CD14-positive monocyte (primary cell): ENCODE measurements at regions not wholly inside any gene's neighbourhood (a gene's known extent, or its start where the extent isn't known, plus 50 kb on each side); places are given as distances from the start of the nearest gene placed in this dataset.

Experiments used
- DNase-seq, 3 donors: peaks; one replicate each; pipeline ENCODE4 v3.0.0-alpha.2; 2011 to 2022
- H2AFZ ChIP-seq: 2 replicates; pipeline ENCODE4 v1.6.0; 2012; ENCODE audit warnings: mild to moderate bottlenecking, low read depth, low read length, inconsistent platforms; ENCODE audit not compliant: insufficient read depth, poor library complexity, severe bottlenecking
- H3K27ac ChIP-seq, 2 donors: 1 replicate in 1 of 2; 2 replicates in 1 of 2; pipeline ENCODE4 v1.5.1; 2012 to 2013; ENCODE audit warnings: low read length in 2 of 2, control low read depth in 1 of 2, inconsistent platforms in 1 of 2, low read depth in 1 of 2, mild to moderate bottlenecking in 1 of 2
- H3K27me3 ChIP-seq, 2 donors: one replicate each; pipeline versions ENCODE4 v1.6.0 to v1.6.1; 2011 to 2013; ENCODE audit warnings: low read length in 2 of 2; ENCODE audit not compliant: control insufficient read depth in 2 of 2, insufficient read depth in 2 of 2
- H3K36me3 ChIP-seq, 2 donors: replicated peaks in 1 of 2; 1 replicate in 1 of 2; 2 replicates in 1 of 2; pipeline versions ENCODE4 v1.5.1 to v1.6.1; 2012 to 2013; ENCODE audit warnings: low read length in 2 of 2, control low read depth in 1 of 2, inconsistent platforms in 1 of 2, mild to moderate bottlenecking in 1 of 2; ENCODE audit not compliant: insufficient read depth in 2 of 2, control insufficient read depth in 1 of 2
- H3K4me1 ChIP-seq, 2 donors: 1 replicate in 1 of 2; 2 replicates in 1 of 2; pipeline versions ENCODE4 v1.5.1 to v1.6.1; 2012 to 2013; ENCODE audit warnings: low read length in 2 of 2, control low read depth in 1 of 2, inconsistent platforms in 1 of 2, mild to moderate bottlenecking in 1 of 2, moderate library complexity in 1 of 2; ENCODE audit not compliant: insufficient read depth in 2 of 2, control insufficient read depth in 1 of 2
- H3K4me2 ChIP-seq: replicated peaks from 2 replicates; pipeline ENCODE3; 2012; ENCODE audit warnings: low read length, moderate library complexity, mild to moderate bottlenecking; ENCODE audit not compliant: poor library complexity, severe bottlenecking; ENCODE audit errors: extremely low read depth
- H3K4me3 ChIP-seq, 3 experiments: fragments of 200-600 bp in 1 of 3; sonication (generic) in 1 of 3; replicated peaks in 1 of 3; 1 replicate in 2 of 3; 2 replicates in 1 of 3; pipeline ENCODE4 v1.5.1; 2011 to 2013; ENCODE audit warnings: low read length in 3 of 3, mild to moderate bottlenecking in 3 of 3, control low read depth in 2 of 3, low read depth in 2 of 3, inconsistent platforms in 1 of 3, moderate library complexity in 1 of 3
- H3K79me2 ChIP-seq: 2 replicates; pipeline ENCODE4 v1.6.0; 2012; ENCODE audit warnings: mild to moderate bottlenecking, control low read depth, inconsistent platforms, low read length, moderate library complexity; ENCODE audit not compliant: insufficient read depth
- H3K9ac ChIP-seq: 2 replicates; pipeline ENCODE4 v1.6.0; 2017; ENCODE audit warnings: low read length, mild to moderate bottlenecking; ENCODE audit not compliant: insufficient read depth, poor library complexity, severe bottlenecking
- H3K9me3 ChIP-seq, 2 donors: replicated peaks in 1 of 2; 1 replicate in 1 of 2; 2 replicates in 1 of 2; pipeline versions ENCODE4 v1.5.1 to v1.6.1; 2012 to 2013; ENCODE audit warnings: low read length in 2 of 2, control low read depth in 1 of 2; ENCODE audit not compliant: control insufficient read depth in 1 of 2, insufficient read depth in 1 of 2
- H4K20me1 ChIP-seq: 2 replicates; pipeline ENCODE4 v1.6.0; 2012; ENCODE audit warnings: mild to moderate bottlenecking, low read length, control low read depth, moderate library complexity; ENCODE audit not compliant: insufficient read depth
- H3K27ac Mint-ChIP-seq, 7 donors: one replicate each; pipeline ENCODE4 v1.8.0; 2020; ENCODE audit warnings: mild to moderate bottlenecking in 7 of 7, mixed read lengths in 7 of 7, moderate library complexity in 6 of 7, inconsistent platforms in 2 of 7
- H3K27me3 Mint-ChIP-seq, 3 donors: one replicate each; pipeline ENCODE4 v1.8.0; 2021 to 2022; ENCODE audit warnings: low read depth in 3 of 3, mild to moderate bottlenecking in 3 of 3, mixed read lengths in 3 of 3, moderate library complexity in 3 of 3, inconsistent platforms in 1 of 3
- H3K36me3 Mint-ChIP-seq, 2 donors: one replicate each; pipeline ENCODE4 v1.8.0; 2020; ENCODE audit warnings: mixed read lengths in 2 of 2, inconsistent platforms in 1 of 2, mild to moderate bottlenecking in 1 of 2
- H3K4me1 Mint-ChIP-seq: one replicate; pipeline ENCODE4 v1.8.0; 2020; ENCODE audit warnings: mild to moderate bottlenecking, mixed read lengths
- H3K4me3 Mint-ChIP-seq, 2 donors: one replicate each; pipeline ENCODE4 v1.8.0; 2020; ENCODE audit warnings: mild to moderate bottlenecking in 2 of 2, mixed read lengths in 2 of 2, moderate library complexity in 1 of 2
- H3K9me3 Mint-ChIP-seq, 7 donors: one replicate each; pipeline ENCODE4 v1.8.0; 2020 to 2022; ENCODE audit warnings: mixed read lengths in 7 of 7, mild to moderate bottlenecking in 6 of 7, moderate library complexity in 6 of 7, inconsistent platforms in 2 of 7
- WGBS: methylation state at CpG from one replicate; pipeline ENCODE4 v1.1.5; 2013; ENCODE audit warnings: missing lambda C conversion rate; ENCODE audit not compliant: insufficient coverage; 5-methylcytosine and 5-hydroxymethylcytosine counted together
- intact Hi-C, 2 donors: fragments of 100-400 bp; cut with micrococcal nuclease; formaldehyde crosslinking; loops; one replicate each; pipeline versions ENCODE4 v1.15.0 to v1.15.1; 2023
- TF ChIP-seq, protein P1 (sequence below): fragments of 200-600 bp; IDR thresholded peaks from one replicate; pipeline ENCODE4 v1.8.0; 2022; ENCODE audit warnings: antibody characterized with exemption, mild to moderate bottlenecking

GRCh38 chr7:119172043-119172442 is 947.5 kb downstream of the ANKRD7 start:
- WGBS: 75% methylated on average over 2 of the region's 5 CpGs
- TF ChIP-seq, protein P1, sequence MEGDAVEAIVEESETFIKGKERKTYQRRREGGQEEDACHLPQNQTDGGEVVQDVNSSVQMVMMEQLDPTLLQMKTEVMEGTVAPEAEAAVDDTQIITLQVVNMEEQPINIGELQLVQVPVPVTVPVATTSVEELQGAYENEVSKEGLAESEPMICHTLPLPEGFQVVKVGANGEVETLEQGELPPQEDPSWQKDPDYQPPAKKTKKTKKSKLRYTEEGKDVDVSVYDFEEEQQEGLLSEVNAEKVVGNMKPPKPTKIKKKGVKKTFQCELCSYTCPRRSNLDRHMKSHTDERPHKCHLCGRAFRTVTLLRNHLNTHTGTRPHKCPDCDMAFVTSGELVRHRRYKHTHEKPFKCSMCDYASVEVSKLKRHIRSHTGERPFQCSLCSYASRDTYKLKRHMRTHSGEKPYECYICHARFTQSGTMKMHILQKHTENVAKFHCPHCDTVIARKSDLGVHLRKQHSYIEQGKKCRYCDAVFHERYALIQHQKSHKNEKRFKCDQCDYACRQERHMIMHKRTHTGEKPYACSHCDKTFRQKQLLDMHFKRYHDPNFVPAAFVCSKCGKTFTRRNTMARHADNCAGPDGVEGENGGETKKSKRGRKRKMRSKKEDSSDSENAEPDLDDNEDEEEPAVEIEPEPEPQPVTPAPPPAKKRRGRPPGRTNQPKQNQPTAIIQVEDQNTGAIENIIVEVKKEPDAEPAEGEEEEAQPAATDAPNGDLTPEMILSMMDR: no peak

DNA sequence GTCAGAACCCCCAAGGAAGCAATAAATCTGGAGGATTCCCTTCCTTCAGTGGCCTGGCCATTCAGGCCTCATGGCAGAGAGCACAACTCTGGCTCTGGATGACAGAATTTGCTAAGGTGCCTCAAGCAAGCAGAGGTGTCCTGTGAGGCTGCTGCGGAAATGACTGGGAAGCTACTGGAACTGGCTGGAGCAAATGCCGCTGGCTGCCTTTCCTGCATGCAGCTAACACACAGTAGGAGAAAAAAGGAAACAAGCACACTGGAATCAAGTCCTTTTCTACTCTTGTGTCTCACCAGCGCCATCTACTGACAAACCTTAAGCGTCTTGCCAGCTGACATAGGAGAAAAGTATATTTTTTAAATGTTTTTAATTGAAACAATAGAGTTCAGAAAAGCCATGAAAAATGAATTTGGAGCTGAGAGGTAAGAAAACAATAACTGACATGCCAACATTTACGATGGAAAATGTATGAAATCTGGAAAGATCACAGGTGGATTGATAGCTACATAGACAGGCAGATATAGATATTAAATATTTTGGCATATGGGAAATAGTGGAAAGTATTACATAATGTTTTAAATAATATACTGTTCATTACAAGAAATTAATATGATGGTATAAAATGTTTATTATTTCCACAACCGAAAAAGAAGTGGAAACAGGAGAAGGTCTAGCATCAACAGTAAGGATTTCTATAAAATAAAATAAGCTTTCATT is 951.6 kb downstream of the ANKRD7 start:
- Mint-ChIP-seq H3K4me1 (no peaks in the 10 kb centered on the region), H3K36me3 (no peaks in the 10 kb centered on the region), H3K27ac (no peak overlapping the region), H3K27me3 (peaks cover 0 to 2% (median 0%) of the 10 kb centered on the region in 3 donors), H3K4me3 (peak overlapping the region in 1 of 2 donors; percentile 17), H3K9me3 (no peaks in the 10 kb centered on the region)
- Histone ChIP-seq H2AFZ (no peak overlapping the region), H3K27ac (no peak overlapping the region), H3K4me1 (no peaks in the 10 kb centered on the region), H3K4me3 (no peak overlapping the region), H3K9me3 (no peaks in the 10 kb centered on the region), H3K79me2 (no peaks in the 10 kb centered on the region), H4K20me1 (no peaks in the 10 kb centered on the region), H3K9ac (no peak overlapping the region), H3K36me3 (no peaks in the 10 kb centered on the region), H3K27me3 (no peaks in the 10 kb centered on the region), H3K4me2 (no peak overlapping the region)
- TF ChIP-seq, protein P1: peak; percentile 71
- intact Hi-C loops: loop anchor here in 1 of 2 donors (10.0 kb wide), 1 partner anchor 921 kb away; no protein-coding TSS in a partner anchor
- 0% methylated on average over 2 of the region's 6 CpGs for WGBS
- peak in 2 of 3 donors; percentile 13 to 28 for DNase-seq

More at GRCh38 chr7:119172043-119172442, 947.5 kb downstream of the ANKRD7 start:
- Histone ChIP-seq H3K79me2 (no peaks in the 10 kb centered on the region), H4K20me1 (no peaks in the 10 kb centered on the region), H3K9me3 (peaks cover 9 to 10% of the 10 kb centered on the region in 2 donors), H2AFZ (no peak overlapping the region), H3K4me2 (no peak overlapping the region), H3K4me3 (no peak overlapping the region), H3K27ac (no peak overlapping the region), H3K27me3 (no peaks in the 10 kb centered on the region), H3K9ac (no peak overlapping the region), H3K36me3 (no peaks in the 10 kb centered on the region), H3K4me1 (no peaks in the 10 kb centered on the region)
- no peaks in the 10 kb centered on the region for H3K27me3 Mint-ChIP-seq
- intact Hi-C loops: loop anchor here in 1 of 2 donors (10.0 kb wide), 1 partner anchor 917 kb away; no protein-coding TSS in a partner anchor
- H3K9me3 Mint-ChIP-seq: peaks cover 0 to 10% (median 4%) of the 10 kb centered on the region in 7 donors
- no peaks in the 10 kb centered on the region for H3K4me1 Mint-ChIP-seq
- H3K4me3 Mint-ChIP-seq: no peak overlapping the region
- H3K36me3 Mint-ChIP-seq: no peaks in the 10 kb centered on the region
- no peak overlapping the region for H3K27ac Mint-ChIP-seq
- DNase-seq: no peak
